HEK293 (cell line): ENCODE measurements at regions not wholly inside any gene's neighbourhood (a gene's known extent, or its start where the extent isn't known, plus 50 kb on each side); places are given as distances from the start of the nearest gene placed in this dataset.

Experiments used
- CTCF ChIA-PET: fragments of 350-600 bp; formaldehyde crosslinking; extraction: SDS; loops from one replicate; lab custom pipeline; 2021; ENCODE audit warnings: antibody characterized with exemption; lab: Yijun Ruan, JAX
- POLR2A ChIA-PET: fragments of 300-600 bp; formaldehyde crosslinking; extraction: SDS; loops from one replicate; lab custom pipeline; 2020; ENCODE audit warnings: antibody characterized with exemption, inconsistent platforms; lab: Yijun Ruan, JAX
- H3K27ac ChIP-seq: fragments of 200-500 bp; sonication (Bioruptor generic); 2 replicates; pipeline ENCODE4 v1.5.1; 2014; ENCODE audit warnings: low read depth, low read length, control low read depth, inconsistent platforms; ENCODE audit errors: extremely low read depth
- H3K36me3 ChIP-seq, 2 experiments: fragments of 200-500 bp in 1 of 2; sonication (Bioruptor generic) in 1 of 2; 1 replicate in 1 of 2; 2 replicates in 1 of 2; pipeline ENCODE4 v1.5.1; 2014 to 2017; ENCODE audit warnings: inconsistent platforms in 2 of 2, low read length in 2 of 2; ENCODE audit not compliant: control insufficient read depth in 2 of 2, insufficient read depth in 1 of 2
- H3K4me1 ChIP-seq: fragments of 200-500 bp; sonication (Bioruptor generic); 2 replicates; pipeline ENCODE4 v1.5.1; 2014; ENCODE audit warnings: mild to moderate bottlenecking, low read length, inconsistent platforms; ENCODE audit not compliant: control insufficient read depth, insufficient read depth
- H3K4me3 ChIP-seq: 2 replicates; pipeline ENCODE4 v1.5.1; 2011; ENCODE audit warnings: low read depth, mild to moderate bottlenecking, control low read depth, low read length, moderate library complexity
- H3K9me3 ChIP-seq: fragments of 200-500 bp; sonication (Bioruptor generic); 2 replicates; pipeline ENCODE4 v1.5.1; 2014; ENCODE audit warnings: low read depth, low read length, inconsistent platforms; ENCODE audit not compliant: control insufficient read depth, insufficient read depth
- GLI2 ChIP-seq: fragments of 450-650 bp; formaldehyde crosslinking; IDR thresholded peaks from 2 replicates; pipeline ENCODE4; 2017; ENCODE audit warnings: missing biosample characterization, missing genetic modification characterization, low read depth, borderline replicate concordance
- MEIS1 ChIP-seq: sonication (generic); formaldehyde crosslinking; IDR thresholded peaks from 2 replicates; pipeline ENCODE4 v1.8.1; 2022; ENCODE audit warnings: missing genetic modification reagents, mild to moderate bottlenecking, borderline replicate concordance
- SCRT1 ChIP-seq: fragments of 450-650 bp; formaldehyde crosslinking; IDR thresholded peaks from 2 replicates; pipeline ENCODE4 v1.5.1; 2016; ENCODE audit warnings: missing biosample characterization, missing genetic modification characterization, borderline replicate concordance
- ZNF2 ChIP-seq: fragments of 450-650 bp; formaldehyde crosslinking; IDR thresholded peaks from 2 replicates; pipeline ENCODE4 v1.5.1; 2016; ENCODE audit warnings: missing biosample characterization, missing genetic modification characterization
- ZNF366 ChIP-seq: fragments of 450-650 bp; formaldehyde crosslinking; conservative IDR thresholded peaks from 2 replicates; pipeline ENCODE4 v1.5.1; 2016; ENCODE audit warnings: missing biosample characterization, missing genetic modification characterization
- ZNF626 ChIP-seq: fragments of 450-650 bp; sonication (Bioruptor Pico); formaldehyde crosslinking; IDR thresholded peaks from 2 replicates; pipeline ENCODE4 v1.5.1; 2018; ENCODE audit warnings: missing biosample characterization, missing genetic modification characterization, inconsistent platforms
- ZNF677 ChIP-seq: fragments of 450-650 bp; IDR thresholded peaks from 2 replicates; pipeline ENCODE4 v1.5.0; 2018; ENCODE audit warnings: missing biosample characterization, mild to moderate bottlenecking, missing genetic modification characterization, moderate library complexity
- TF ChIP-seq, protein P1 (sequence below): fragments of 450-650 bp; formaldehyde crosslinking; IDR thresholded peaks from 2 replicates; pipeline ENCODE4 v1.5.1; 2016; ENCODE audit warnings: missing biosample characterization, missing genetic modification characterization
- TF ChIP-seq, protein P2 (sequence below): fragments of 450-650 bp; formaldehyde crosslinking; IDR thresholded peaks from 2 replicates; pipeline ENCODE4 v1.5.1; 2016; ENCODE audit warnings: missing biosample characterization, missing genetic modification characterization
- TF ChIP-seq, protein P3 (sequence below): fragments of 450-650 bp; formaldehyde crosslinking; IDR thresholded peaks from 2 replicates; pipeline ENCODE4 v1.5.1; 2016; ENCODE audit warnings: missing biosample characterization, missing genetic modification characterization
- TF ChIP-seq, protein P4 (sequence below): fragments of 450-650 bp; formaldehyde crosslinking; IDR thresholded peaks from 2 replicates; pipeline ENCODE4 v1.5.1; 2016; ENCODE audit warnings: missing biosample characterization, missing genetic modification characterization

DNA sequence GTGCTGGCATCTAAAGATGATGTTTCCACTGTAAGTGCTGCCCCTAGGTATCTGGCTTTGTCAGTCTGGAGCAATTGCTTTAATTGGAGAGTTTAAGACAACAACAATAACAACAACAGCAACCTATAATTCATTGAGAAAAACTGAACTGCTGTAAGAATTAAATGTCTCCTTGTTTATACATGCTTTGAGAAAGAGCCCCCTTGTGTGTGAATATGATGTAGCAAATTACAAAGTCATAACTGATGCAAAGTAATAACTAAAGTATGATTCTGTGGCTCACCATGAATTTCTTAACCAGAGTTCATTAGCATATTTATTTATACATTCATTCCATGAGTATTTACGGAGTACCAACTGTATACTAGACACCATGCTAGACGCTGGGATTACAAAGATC is 59.2 kb upstream of the PRIMA1 start (continued):
- TF ChIP-seq, protein P1, sequence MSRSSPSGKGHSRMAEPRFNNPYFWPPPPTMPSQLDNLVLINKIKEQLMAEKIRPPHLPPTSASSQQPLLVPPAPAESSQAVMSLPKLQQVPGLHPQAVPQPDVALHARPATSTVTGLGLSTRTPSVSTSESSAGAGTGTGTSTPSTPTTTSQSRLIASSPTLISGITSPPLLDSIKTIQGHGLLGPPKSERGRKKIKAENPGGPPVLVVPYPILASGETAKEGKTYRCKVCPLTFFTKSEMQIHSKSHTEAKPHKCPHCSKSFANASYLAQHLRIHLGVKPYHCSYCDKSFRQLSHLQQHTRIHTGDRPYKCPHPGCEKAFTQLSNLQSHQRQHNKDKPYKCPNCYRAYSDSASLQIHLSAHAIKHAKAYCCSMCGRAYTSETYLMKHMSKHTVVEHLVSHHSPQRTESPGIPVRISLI, result no peak
- no peak for TF ChIP-seq ZNF677 (tag by site-specific recombination)
- no peak for TF ChIP-seq ZNF366 (tag by site-specific recombination)
- no peak for TF ChIP-seq SCRT1 (tag by site-specific recombination)
- no peak for TF ChIP-seq ZNF2

DNA sequence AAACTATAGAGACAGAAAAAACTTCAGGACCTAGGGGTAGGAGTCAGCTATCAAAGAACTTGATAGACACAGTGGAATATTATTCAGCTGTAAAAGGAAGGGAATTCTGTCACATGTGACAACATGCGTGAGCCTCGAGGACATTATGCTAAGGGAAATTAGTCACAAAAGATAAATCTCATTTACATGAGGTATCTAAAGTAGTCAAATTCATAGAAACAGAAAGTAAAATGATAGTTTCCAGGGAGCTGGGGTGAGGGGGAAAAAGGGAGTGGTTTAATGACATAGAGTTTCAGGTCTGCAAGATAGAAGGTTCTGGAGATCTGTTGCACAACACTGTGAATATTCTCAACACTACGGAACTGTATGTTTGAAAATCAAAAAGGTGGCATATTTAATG is 50.0 kb upstream of the PRIMA1 start:
- CTCF ChIA-PET, result no interaction called here
- no peaks in the 10 kb centered on the region for H3K4me1 ChIP-seq

More for the DNA sequence above, 50.0 kb upstream of the PRIMA1 start:
- POLR2A ChIA-PET, result no interaction called here
- TF ChIP-seq MEIS1 (CRISPR knock-in tag) (no peak), ZNF626 (tag by site-specific recombination) (no peak), GLI2 (tag by site-specific recombination) (no peak)
- TF ChIP-seq, protein P2, sequence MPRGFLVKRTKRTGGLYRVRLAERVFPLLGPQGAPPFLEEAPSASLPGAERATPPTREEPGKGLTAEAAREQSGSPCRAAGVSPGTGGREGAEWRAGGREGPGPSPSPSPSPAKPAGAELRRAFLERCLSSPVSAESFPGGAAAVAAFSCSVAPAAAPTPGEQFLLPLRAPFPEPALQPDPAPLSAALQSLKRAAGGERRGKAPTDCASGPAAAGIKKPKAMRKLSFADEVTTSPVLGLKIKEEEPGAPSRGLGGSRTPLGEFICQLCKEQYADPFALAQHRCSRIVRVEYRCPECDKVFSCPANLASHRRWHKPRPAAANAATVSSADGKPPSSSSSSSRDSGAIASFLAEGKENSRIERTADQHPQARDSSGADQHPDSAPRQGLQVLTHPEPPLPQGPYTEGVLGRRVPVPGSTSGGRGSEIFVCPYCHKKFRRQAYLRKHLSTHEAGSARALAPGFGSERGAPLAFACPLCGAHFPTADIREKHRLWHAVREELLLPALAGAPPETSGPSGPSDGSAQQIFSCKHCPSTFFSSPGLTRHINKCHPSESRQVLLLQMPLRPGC (tag by site-specific recombination), result no peak
- TF ChIP-seq, protein P3, sequence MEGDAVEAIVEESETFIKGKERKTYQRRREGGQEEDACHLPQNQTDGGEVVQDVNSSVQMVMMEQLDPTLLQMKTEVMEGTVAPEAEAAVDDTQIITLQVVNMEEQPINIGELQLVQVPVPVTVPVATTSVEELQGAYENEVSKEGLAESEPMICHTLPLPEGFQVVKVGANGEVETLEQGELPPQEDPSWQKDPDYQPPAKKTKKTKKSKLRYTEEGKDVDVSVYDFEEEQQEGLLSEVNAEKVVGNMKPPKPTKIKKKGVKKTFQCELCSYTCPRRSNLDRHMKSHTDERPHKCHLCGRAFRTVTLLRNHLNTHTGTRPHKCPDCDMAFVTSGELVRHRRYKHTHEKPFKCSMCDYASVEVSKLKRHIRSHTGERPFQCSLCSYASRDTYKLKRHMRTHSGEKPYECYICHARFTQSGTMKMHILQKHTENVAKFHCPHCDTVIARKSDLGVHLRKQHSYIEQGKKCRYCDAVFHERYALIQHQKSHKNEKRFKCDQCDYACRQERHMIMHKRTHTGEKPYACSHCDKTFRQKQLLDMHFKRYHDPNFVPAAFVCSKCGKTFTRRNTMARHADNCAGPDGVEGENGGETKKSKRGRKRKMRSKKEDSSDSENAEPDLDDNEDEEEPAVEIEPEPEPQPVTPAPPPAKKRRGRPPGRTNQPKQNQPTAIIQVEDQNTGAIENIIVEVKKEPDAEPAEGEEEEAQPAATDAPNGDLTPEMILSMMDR, result no peak
- TF ChIP-seq, protein P4, sequence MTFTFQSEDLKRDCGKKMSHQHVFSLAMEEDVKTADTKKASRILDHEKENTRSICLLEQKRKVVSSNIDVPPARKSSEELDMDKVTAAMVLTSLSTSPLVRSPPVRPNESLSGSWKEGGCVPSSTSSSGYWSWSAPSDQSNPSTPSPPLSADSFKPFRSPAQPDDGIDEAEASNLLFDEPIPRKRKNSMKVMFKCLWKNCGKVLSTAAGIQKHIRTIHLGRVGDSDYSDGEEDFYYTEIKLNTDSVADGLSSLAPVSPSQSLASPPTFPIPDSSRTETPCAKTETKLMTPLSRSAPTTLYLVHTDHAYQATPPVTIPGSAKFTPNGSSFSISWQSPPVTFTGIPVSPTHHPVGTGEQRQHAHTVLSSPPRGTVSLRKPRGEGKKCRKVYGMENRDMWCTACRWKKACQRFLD, result no peak
- no peaks in the 10 kb centered on the region for H3K36me3 ChIP-seq
- no peak overlapping the region for H3K27ac ChIP-seq
- H3K9me3 ChIP-seq, result no peaks in the 10 kb centered on the region; the same call in 1 of the 2 replicates
- H3K4me3 ChIP-seq, result no peak overlapping the region
